ENCODE measurements at regions not wholly inside any gene's neighbourhood (a gene's known extent, or its start where the extent isn't known, plus 50 kb on each side); places are given as distances from the start of the nearest gene placed in this dataset.

DNA sequence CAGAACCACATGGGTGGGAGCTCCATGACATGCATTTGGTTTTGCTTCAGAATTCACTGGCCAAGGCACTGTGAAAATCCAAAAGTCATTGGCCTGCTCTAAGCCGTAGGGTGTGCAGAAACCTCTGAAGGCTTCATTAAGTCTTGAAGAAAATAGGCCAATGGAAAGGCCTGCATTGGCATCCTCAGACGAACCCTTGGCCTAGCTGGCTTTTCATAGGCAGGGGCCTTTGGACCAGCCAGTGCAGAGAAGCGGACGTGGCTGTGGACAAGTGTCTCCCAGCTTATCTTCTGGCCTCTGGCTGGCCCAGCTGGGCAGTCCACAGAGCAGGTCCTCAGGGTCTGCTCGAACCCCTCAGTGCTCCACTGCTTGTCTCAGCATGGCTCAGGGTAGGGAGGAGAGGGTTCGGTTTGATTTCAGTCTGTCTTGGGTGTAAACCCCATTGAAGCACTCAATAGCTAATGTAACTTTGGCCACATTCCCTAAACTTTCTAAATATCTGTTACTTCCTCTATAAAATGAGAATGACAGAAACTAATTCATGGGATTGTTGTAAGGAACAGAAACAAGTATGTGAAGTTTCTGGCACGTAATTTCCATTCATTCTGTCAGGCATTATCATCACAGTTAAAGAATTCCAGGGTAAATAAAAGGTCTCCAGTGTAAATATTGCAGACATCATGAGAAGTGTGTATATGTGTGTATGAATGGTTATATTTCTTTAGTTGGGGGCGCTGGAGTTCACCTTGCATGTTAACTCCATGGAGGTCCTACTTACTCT lies 125.5 kb downstream of the TFCP2L1 start:
- DNase-seq: no peak
- Histone ChIP-seq H3K27ac (ENCODE audit: low read length in 2 of 2) (no peak overlapping the region), H3K27me3 (replicated peaks in 1 of 4; ENCODE audit: control extremely low read depth in 1 of 4, control insufficient read depth in 3 of 4, insufficient read depth in 4 of 4, low read length in 3 of 4) (no peaks in the 10 kb centered on the region), H3K4me2 (replicated peaks; ENCODE audit: low read depth, low read length, poor library complexity, severe bottlenecking) (no peak overlapping the region), H3K9me3 (ENCODE audit: control extremely low read depth in 1 of 3, control insufficient read depth in 2 of 3, insufficient read depth in 1 of 3, low read length in 2 of 3) (peaks cover 0 to 44% (median 7%) of the 10 kb centered on the region in 3 donors), H4K20me1 (ENCODE audit: control insufficient read depth, insufficient read depth, low read length, poor library complexity, severe bottlenecking) (no peaks in the 10 kb centered on the region), H2AFZ (ENCODE audit: insufficient read depth, low read depth, low read length, poor library complexity, severe bottlenecking) (no peak overlapping the region), H3K9ac (ENCODE audit: low read length) (no peak overlapping the region), H3K4me3 (ENCODE audit: control extremely low read depth in 1 of 5, extremely low read depth in 1 of 5, insufficient read depth in 1 of 5, low read depth in 2 of 5, low read length in 4 of 5) (no peak overlapping the region), H3K36me3 (replicated peaks in 1 of 2; ENCODE audit: control extremely low read depth in 1 of 2, control insufficient read depth in 1 of 2, extremely low read depth in 1 of 2, insufficient read depth in 2 of 2, low read length in 1 of 2) (no peaks in the 10 kb centered on the region), H3K79me2 (ENCODE audit: control insufficient read depth, insufficient read depth, low read length) (no peaks in the 10 kb centered on the region), H3K4me1 (ENCODE audit: control insufficient read depth in 2 of 2, insufficient read depth in 2 of 2, low read length in 2 of 2) (no peaks in the 10 kb centered on the region)
- Mint-ChIP-seq H3K9me3 (ENCODE audit: insufficient read depth) (peaks cover 12% of the 10 kb centered on the region), H3K27me3 (no peaks in the 10 kb centered on the region), H3K4me1 (no peaks in the 10 kb centered on the region), H3K27ac (no peak overlapping the region), H3K4me3 (no peak overlapping the region)
- intact Hi-C loops (cut with micrococcal nuclease): no loop called here
- CTCF ChIA-PET: interaction anchor here (1.3 kb wide), 1 partner anchor 15 kb away, joined by 3 read pairs; no protein-coding TSS in a partner anchor
- ATAC-seq (ENCODE audit: low read depth): no peak
- WGBS (ENCODE audit: insufficient coverage): 88% methylated on average over 5 of the region's 8 CpGs
- POLR2A ChIA-PET: no interaction called here
- no peak for TF ChIP-seq EZH2 (IDR thresholded peaks at IDR 0.05; ENCODE audit: borderline replicate concordance, insufficient read depth, low read depth, low read length, poor library complexity, severe bottlenecking)
- TF ChIP-seq, protein P1, sequence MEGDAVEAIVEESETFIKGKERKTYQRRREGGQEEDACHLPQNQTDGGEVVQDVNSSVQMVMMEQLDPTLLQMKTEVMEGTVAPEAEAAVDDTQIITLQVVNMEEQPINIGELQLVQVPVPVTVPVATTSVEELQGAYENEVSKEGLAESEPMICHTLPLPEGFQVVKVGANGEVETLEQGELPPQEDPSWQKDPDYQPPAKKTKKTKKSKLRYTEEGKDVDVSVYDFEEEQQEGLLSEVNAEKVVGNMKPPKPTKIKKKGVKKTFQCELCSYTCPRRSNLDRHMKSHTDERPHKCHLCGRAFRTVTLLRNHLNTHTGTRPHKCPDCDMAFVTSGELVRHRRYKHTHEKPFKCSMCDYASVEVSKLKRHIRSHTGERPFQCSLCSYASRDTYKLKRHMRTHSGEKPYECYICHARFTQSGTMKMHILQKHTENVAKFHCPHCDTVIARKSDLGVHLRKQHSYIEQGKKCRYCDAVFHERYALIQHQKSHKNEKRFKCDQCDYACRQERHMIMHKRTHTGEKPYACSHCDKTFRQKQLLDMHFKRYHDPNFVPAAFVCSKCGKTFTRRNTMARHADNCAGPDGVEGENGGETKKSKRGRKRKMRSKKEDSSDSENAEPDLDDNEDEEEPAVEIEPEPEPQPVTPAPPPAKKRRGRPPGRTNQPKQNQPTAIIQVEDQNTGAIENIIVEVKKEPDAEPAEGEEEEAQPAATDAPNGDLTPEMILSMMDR (IDR thresholded peaks at IDR 0.05): no peak

DNA sequence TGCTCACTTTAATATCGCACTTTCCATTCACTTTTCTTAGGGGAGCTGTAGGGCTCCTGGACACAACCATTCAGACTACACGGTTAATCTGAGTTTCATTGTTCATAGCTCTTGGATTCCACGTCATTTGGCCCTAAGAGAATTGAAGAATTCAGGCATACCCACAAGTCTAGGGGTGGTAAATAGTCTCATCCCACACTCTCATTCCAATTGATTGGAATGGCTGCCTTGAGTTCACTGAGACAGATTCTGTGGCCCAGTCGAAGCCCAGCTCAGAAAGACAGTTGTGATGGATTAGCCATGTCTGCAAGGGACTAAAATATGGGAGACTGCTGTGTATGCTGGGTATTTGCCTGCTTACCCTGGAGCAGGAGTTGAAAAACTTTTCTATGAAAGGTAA lies 124.6 kb downstream of the TFCP2L1 start:
- intact Hi-C loops (cut with micrococcal nuclease): no loop called here
- H4K20me1 ChIP-seq (ENCODE audit: control insufficient read depth, insufficient read depth, low read length, poor library complexity, severe bottlenecking): no peaks in the 10 kb centered on the region
- H3K4me2 ChIP-seq (replicated peaks; ENCODE audit: low read depth, low read length, poor library complexity, severe bottlenecking): no peak overlapping the region
- H3K4me1 Mint-ChIP-seq: no peaks in the 10 kb centered on the region
- WGBS (ENCODE audit: insufficient coverage): 100% methylated on average over 3 of the region's 4 CpGs
- no peaks in the 10 kb centered on the region for H3K79me2 ChIP-seq (ENCODE audit: control insufficient read depth, insufficient read depth, low read length)
- H3K27me3 ChIP-seq (replicated peaks in 1 of 4; ENCODE audit: control extremely low read depth in 1 of 4, control insufficient read depth in 3 of 4, insufficient read depth in 4 of 4, low read length in 3 of 4): no peaks in the 10 kb centered on the region
- ChIA-PET CTCF (interaction anchor here (1.3 kb wide), 1 partner anchor 16 kb away, joined by 3 read pairs; no protein-coding TSS in a partner anchor), POLR2A (no interaction called here)
- H3K4me1 ChIP-seq (ENCODE audit: control insufficient read depth in 2 of 2, insufficient read depth in 2 of 2, low read length in 2 of 2): no peaks in the 10 kb centered on the region
- H3K27ac Mint-ChIP-seq: no peak overlapping the region
- no peaks in the 10 kb centered on the region for H3K36me3 ChIP-seq (replicated peaks in 1 of 2; ENCODE audit: control extremely low read depth in 1 of 2, control insufficient read depth in 1 of 2, extremely low read depth in 1 of 2, insufficient read depth in 2 of 2, low read length in 1 of 2)
- H3K4me3 Mint-ChIP-seq: no peak overlapping the region
- ATAC-seq (ENCODE audit: low read depth): no peak
- no peak overlapping the region for H3K9ac ChIP-seq (ENCODE audit: low read length)
- peaks cover 12% of the 10 kb centered on the region for H3K9me3 Mint-ChIP-seq (ENCODE audit: insufficient read depth)
- DNase-seq: no peak
- no peak overlapping the region for H2AFZ ChIP-seq (ENCODE audit: insufficient read depth, low read depth, low read length, poor library complexity, severe bottlenecking)
- no peak overlapping the region for H3K4me3 ChIP-seq (ENCODE audit: control extremely low read depth in 1 of 5, extremely low read depth in 1 of 5, insufficient read depth in 1 of 5, low read depth in 2 of 5, low read length in 4 of 5)
- H3K27ac ChIP-seq (ENCODE audit: low read length in 2 of 2): no peak overlapping the region
- H3K27me3 Mint-ChIP-seq: no peaks in the 10 kb centered on the region
- TF ChIP-seq EZH2 (IDR thresholded peaks at IDR 0.05; ENCODE audit: borderline replicate concordance, insufficient read depth, low read depth, low read length, poor library complexity, severe bottlenecking): no peak
- TF ChIP-seq, protein P1 (IDR thresholded peaks at IDR 0.05): no peak
- peaks cover 0 to 40% (median 7%) of the 10 kb centered on the region in 3 donors for H3K9me3 ChIP-seq (ENCODE audit: control extremely low read depth in 1 of 3, control insufficient read depth in 2 of 3, insufficient read depth in 1 of 3, low read length in 2 of 3)

Data from B cell (primary cell).